EH (cell line): ENCODE measurements at regions not wholly inside any gene's neighbourhood (a gene's known extent, or its start where the extent isn't known, plus 50 kb on each side); places are given as distances from the start of the nearest gene placed in this dataset.
A peak's percentile ranks its signal among the peaks of the same experiment; 100 is the strongest.
"Not testable (repeated sequence)": the region's sequence is repeated elsewhere in the genome, so short reads cannot be mapped to it uniquely, and the experiment has no call there.

Source experiments
- DNase-seq: peaks from one replicate; pipeline ENCODE4 v3.0.0-alpha.2; 2015; ENCODE audit warnings: low read depth

GRCh38 chr3:191518861-191519260, 57.9 kb downstream of the PYDC2 start:
- no peak for DNase-seq

DNA sequence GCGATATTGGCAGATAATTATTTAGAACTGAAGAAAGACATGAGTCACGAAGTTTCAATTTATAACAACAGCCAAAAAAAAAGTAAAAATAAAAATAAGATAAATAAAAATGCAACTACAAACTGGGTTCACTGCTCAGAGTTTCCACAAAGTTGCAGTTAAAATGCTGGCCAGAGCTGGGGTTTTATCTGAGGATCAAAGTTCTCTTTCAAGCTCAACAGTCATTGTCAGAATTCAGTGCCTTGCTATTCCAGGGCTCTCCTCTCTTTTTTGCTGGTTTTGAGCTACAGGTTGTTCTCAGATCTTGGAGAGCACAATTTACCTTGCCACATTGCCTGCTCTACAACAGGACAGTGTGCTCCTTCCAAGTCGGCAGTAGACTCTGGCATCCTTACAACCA, 60.1 kb downstream of the PYDC2 start:
- DNase-seq: no peak

GRCh38 chr3:191523148-191523547, 62.2 kb downstream of the PYDC2 start:
- no peak for DNase-seq

DNA sequence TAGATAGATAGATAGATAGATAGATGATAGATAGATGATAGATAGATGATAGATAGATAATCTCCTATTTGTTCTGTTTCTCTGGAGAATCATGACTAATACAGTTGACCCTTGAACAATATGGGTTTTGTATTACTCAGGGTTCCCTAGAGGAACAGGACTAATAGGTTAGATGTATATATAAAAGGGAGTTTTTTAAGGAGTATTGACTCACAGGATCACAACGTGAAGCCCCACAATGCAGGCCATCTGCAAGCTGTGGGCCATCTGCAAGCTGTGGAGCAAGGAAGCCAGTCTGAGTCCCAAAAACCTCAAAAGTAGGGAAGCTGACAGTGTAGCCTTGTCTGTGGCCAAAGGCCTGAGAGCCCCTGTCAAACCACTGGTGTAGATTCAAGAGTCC, 67.6 kb downstream of the PYDC2 start:
- DNase-seq: no peak

- no peak for DNase-seq
These were observed 69.0 kb downstream of the PYDC2 start for GRCh38 chr3:191529992-191530391.

- no peak for DNase-seq
These were observed 70.5 kb downstream of the PYDC2 start for GRCh38 chr3:191531434-191531972.

DNA sequence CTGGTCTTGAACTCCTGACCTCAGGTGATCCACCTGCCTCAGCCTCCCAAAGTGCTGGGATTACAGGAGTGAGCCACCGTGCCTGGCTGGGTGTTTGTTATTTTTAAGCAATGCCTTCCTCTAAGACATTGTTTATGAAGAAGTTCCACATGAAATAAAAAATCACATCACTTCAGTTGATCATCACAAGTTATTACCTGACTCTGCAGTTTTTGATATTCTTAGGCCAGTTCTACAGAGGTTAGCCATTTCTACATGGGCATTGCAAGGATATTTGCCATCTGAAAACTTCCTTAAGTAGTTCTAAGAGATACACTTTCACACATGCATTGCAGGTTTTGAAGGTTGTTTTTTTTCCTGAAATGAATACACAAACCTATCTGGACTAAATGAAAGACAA, 82.1 kb downstream of the PYDC2 start:
- DNase-seq: no peak

GRCh38 chr3:191543897-191544296, 82.9 kb downstream of the PYDC2 start:
- DNase-seq: no peak

GRCh38 chr3:191549357-191549756, 88.4 kb downstream of the PYDC2 start:
- DNase-seq: no peak

- no peak for DNase-seq
These were observed 94.1 kb downstream of the PYDC2 start for GRCh38 chr3:191555037-191555436.

- DNase-seq: no peak
These were observed 96.4 kb downstream of the PYDC2 start for GRCh38 chr3:191557322-191557721.

- DNase-seq: no peak
These were observed 102.8 kb downstream of the PYDC2 start for GRCh38 chr3:191563722-191564121.

- peak; percentile 1 for DNase-seq
These were observed 105.5 kb downstream of the PYDC2 start for GRCh38 chr3:191566469-191566868.

GRCh38 chr3:191568206-191568605, 107.2 kb downstream of the PYDC2 start:
- DNase-seq: no peak

- DNase-seq: no peak
These were observed 131.1 kb downstream of the PYDC2 start for GRCh38 chr3:191592105-191592504.

DNA sequence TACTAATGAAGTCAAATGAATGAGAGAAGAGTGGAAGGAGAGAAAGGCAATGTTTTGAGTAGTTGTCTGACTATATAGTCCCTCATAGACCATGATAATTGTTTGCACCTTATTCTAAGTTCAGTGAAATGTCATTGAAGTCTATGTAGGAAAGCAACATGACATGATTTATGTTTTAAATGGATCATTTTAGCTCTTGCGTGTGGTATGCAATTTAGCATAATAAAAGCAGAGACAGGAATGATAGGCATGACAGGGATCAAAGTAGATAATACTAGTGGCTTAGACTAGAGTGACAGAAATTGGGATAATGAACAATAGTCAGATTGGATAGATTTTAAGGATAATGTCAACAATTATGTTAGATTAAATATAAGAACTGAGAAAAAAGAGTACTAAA, 132.5 kb downstream of the PYDC2 start:
- DNase-seq: no peak

DNA sequence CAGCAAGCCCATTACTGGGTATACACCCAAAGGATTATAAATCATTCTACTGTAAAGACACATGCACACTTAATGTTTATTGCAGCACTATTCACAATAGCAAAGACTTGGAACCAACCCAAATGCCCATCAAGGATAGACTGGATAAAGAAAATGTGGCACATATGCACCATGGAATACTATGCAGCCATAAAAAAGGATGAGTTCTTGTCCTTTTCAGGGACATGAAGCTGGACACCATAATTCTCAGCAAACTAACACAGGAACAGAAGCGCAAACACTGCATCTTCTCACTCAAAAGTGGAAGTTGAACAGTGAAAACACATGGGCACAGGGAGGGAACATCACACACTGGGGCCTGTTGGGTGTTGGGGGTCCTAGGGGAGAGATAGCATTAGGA, 154.5 kb downstream of the PYDC2 start:
- DNase-seq: not testable (repeated sequence)

DNA sequence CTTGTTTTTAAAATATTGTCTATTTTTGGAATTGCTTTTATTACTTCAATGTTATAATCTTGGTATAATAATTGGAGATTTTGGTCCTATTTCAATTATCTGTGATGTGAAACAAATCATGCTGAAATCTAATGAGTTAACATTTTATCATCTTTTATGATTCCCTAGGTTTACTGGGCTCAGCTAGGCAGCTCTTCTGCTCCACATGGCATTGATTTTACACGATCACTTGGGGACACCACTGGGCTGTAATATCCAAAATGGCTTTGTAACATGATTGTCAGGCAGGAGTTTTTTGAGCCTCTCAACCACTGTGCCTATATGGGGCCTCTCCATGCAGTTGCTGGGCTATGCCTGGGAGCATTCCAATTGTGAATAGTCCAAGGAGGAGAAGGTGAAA, 163.3 kb downstream of the PYDC2 start:
- no peak for DNase-seq

DNA sequence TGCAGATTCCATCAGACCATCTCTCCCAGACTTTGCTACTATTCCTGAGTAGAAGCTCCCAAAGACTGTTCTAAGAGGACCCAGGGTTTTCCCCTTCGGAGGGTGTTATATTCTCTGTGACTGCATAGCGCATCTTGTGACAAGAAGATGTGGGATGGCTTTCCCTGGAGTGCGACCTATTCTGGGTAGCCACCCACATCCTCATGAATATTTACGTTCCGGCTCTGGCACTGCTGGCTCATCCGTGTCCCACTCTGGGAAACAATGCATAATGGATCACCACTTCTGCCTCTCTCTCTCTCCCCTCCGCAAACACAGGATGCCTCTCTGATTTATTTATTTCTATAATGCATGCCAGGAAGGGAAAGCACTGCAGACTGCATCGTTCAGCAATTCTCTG, 166.1 kb downstream of the PYDC2 start:
- DNase-seq: no peak

DNA sequence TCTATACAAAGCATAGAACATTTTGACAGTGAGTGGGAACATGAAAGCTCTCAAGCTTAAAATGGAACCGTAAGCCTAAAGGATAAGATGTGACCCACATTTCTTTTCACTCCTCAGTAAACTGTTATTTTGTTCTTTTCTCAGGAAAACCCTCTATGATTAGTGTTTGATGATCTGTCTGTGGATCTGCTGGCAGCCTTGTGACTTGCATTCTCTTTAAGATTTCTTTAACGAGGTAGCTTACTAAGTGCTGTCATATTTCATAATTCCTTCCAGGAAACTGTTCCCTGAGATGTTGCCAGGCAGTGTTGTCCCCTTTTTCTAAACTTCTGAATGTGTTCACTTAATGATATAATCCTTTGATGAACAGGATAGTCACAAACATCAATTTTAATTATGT, 167.6 kb downstream of the PYDC2 start:
- DNase-seq: no peak

- no peak for DNase-seq
These were observed 170.5 kb downstream of the PYDC2 start for GRCh38 chr3:191631496-191631895.

DNA sequence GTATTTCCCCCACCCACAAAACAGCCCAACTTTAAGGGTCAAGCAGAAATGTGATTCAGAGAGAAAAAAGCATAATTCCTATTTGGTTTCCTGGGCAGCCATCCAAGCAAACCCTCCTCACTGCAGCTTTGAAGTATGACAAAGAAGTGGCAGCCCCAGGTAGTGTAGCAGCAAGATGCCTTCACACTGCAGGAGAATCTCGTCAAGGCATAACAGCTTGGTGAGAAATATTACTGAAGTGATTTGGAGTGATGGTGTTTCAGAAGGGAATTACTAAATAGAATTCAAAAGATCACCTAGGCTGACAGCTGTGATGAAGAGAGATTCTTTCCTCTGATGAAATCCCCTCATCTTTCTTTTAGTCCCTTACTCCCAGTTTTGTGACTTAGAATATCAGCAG, 173.9 kb downstream of the PYDC2 start:
- DNase-seq: no peak

- no peak for DNase-seq
These were observed 176.6 kb downstream of the PYDC2 start for GRCh38 chr3:191637611-191638010.

GRCh38 chr3:191641789-191642188, 180.8 kb downstream of the PYDC2 start:
- DNase-seq: no peak

DNA sequence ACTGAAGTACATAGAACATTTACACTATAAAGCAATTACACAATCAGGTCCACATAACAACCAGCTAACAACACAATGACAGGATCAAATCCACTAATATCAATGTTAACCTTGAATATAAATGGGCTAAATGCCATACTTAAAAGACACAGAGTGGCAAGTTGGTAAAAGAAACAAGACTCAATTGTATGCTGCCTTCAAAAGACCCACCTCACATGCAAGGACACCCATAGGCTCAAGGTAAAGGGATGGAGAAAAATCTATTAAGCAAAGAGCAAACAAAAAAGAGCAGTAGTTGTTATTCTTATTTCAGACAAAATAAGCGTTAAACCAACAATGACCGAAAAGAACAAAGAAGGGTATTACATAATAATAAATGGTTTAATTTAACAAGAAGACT, 183.3 kb downstream of the PYDC2 start:
- DNase-seq: no peak
